GM12892 (cell line): ENCODE measurements at regions not wholly inside any gene's neighbourhood (a gene's known extent, or its start where the extent isn't known, plus 50 kb on each side); places are given as distances from the start of the nearest gene placed in this dataset.

Experiments used
- DNase-seq: peaks from one replicate; pipeline ENCODE4 v3.0.0; 2011; ENCODE audit not compliant: insufficient read length
- FAIRE-seq: peaks from 2 replicates; lab custom pipeline; 2011; peaks lifted over from hg19 to GRCh38; lab: Jason Lieb, UNC
- POLR2A ChIP-seq: IDR thresholded peaks from 2 replicates; pipeline ENCODE4 v1.6.1; 2011; ENCODE audit warnings: low read depth, low read length, control low read depth
- POLR2AphosphoS5 ChIP-seq: IDR thresholded peaks from 2 replicates; pipeline ENCODE4 v1.6.1; 2011; ENCODE audit warnings: low read depth, low read length, control low read depth
- TAF1 ChIP-seq: IDR thresholded peaks from 2 replicates; pipeline ENCODE4 v1.6.1; 2011; ENCODE audit warnings: low read depth, mild to moderate bottlenecking, control low read depth, low read length, borderline replicate concordance

GRCh38 chr16:65733721-65734120 lies 611.9 kb upstream of the CDH11 start:
- no peak for FAIRE-seq
- DNase-seq, result no peak
- TF ChIP-seq POLR2AphosphoS5 (no peak), POLR2A (no peak), TAF1 (no peak)

GRCh38 chr16:65731833-65732232 lies 610.0 kb upstream of the CDH11 start:
- no peak for DNase-seq
- no peak for TF ChIP-seq TAF1
- no peak for TF ChIP-seq POLR2AphosphoS5
- no peak for TF ChIP-seq POLR2A
- FAIRE-seq, result no peak

GRCh38 chr16:65728652-65729051 lies 606.8 kb upstream of the CDH11 start:
- FAIRE-seq (no peak), DNase-seq (no peak)
- TF ChIP-seq POLR2A (no peak), TAF1 (no peak), POLR2AphosphoS5 (no peak)

- no peak for TF ChIP-seq POLR2A
- no peak for TF ChIP-seq TAF1
- no peak for TF ChIP-seq POLR2AphosphoS5
- FAIRE-seq, result no peak
- DNase-seq, result no peak
These were observed 606.3 kb upstream of the CDH11 start for GRCh38 chr16:65728167-65728566.

- TF ChIP-seq POLR2A (no peak), POLR2AphosphoS5 (no peak), TAF1 (no peak)
- no peak for DNase-seq
- FAIRE-seq, result no peak
These were observed 605.8 kb upstream of the CDH11 start for GRCh38 chr16:65727534-65728137.

GRCh38 chr16:65725156-65725845 lies 603.4 kb upstream of the CDH11 start:
- FAIRE-seq, result no peak
- DNase-seq, result no peak

GRCh38 chr16:65722429-65722828 lies 600.6 kb upstream of the CDH11 start:
- TF ChIP-seq POLR2AphosphoS5, result no peak
- no peak for DNase-seq
- no peak for FAIRE-seq

More at GRCh38 chr16:65725156-65725845, 603.4 kb upstream of the CDH11 start:
- TF ChIP-seq POLR2AphosphoS5 (no peak), TAF1 (no peak), POLR2A (no peak)

GRCh38 chr16:65717846-65718245 lies 596.0 kb upstream of the CDH11 start:
- TF ChIP-seq TAF1 (no peak), POLR2A (no peak), POLR2AphosphoS5 (no peak)
- no peak for DNase-seq
- FAIRE-seq, result no peak

- FAIRE-seq (no peak), DNase-seq (no peak)
- TF ChIP-seq POLR2AphosphoS5 (no peak), TAF1 (no peak), POLR2A (no peak)
These were observed 595.2 kb upstream of the CDH11 start for GRCh38 chr16:65716737-65717700.

GRCh38 chr16:65713181-65713808 lies 591.4 kb upstream of the CDH11 start:
- DNase-seq, result no peak
- FAIRE-seq, result no peak
- TF ChIP-seq POLR2A (no peak), POLR2AphosphoS5 (no peak), TAF1 (no peak)

GRCh38 chr16:65710107-65710506 lies 588.2 kb upstream of the CDH11 start:
- FAIRE-seq (no peak), DNase-seq (no peak)
- TF ChIP-seq POLR2AphosphoS5, result no peak
- no peak for TF ChIP-seq TAF1
- no peak for TF ChIP-seq POLR2A
